Neural cell (in vitro differentiated cells): ENCODE measurements at regions not wholly inside any gene's neighbourhood (a gene's known extent, or its start where the extent isn't known, plus 50 kb on each side); places are given as distances from the start of the nearest gene placed in this dataset.

Source experiments
- EP300 ChIP-seq: fragments of 450-650 bp; conservative IDR thresholded peaks from 2 replicates; pipeline ENCODE4 v1.6.1; 2014; ENCODE audit warnings: antibody characterized with exemption, mild to moderate bottlenecking, moderate library complexity; ENCODE audit not compliant: poor library complexity, severe bottlenecking
- EZH2 ChIP-seq: fragments of 200-600, 300-800 bp; shearing (Covaris generic), sonication (generic); IDR thresholded peaks from 2 replicates; pipeline ENCODE4 v1.6.1; 2014; ENCODE audit warnings: antibody characterized with exemption, low read length, borderline replicate concordance, mild to moderate bottlenecking; ENCODE audit not compliant: insufficient read depth, poor library complexity, severe bottlenecking
- MXI1 ChIP-seq: fragments of 450-650 bp; conservative IDR thresholded peaks from 2 replicates; pipeline ENCODE4 v1.6.1; 2014; ENCODE audit warnings: antibody characterized with exemption, mild to moderate bottlenecking; ENCODE audit not compliant: poor library complexity, severe bottlenecking
- POLR2AphosphoS5 ChIP-seq: IDR thresholded peaks from 2 replicates; pipeline ENCODE4 v1.6.1; 2012
- RAD21 ChIP-seq: fragments of 450-650 bp; conservative IDR thresholded peaks from 2 replicates; pipeline ENCODE4 v1.6.1; 2014; ENCODE audit warnings: antibody characterized with exemption, mild to moderate bottlenecking, moderate library complexity
- SMC3 ChIP-seq: fragments of 450-650 bp; conservative IDR thresholded peaks from 2 replicates; pipeline ENCODE4 v1.6.1; 2014; ENCODE audit warnings: antibody characterized with exemption, mild to moderate bottlenecking, moderate library complexity; ENCODE audit not compliant: poor library complexity
- TF ChIP-seq, protein P1 (sequence below): IDR thresholded peaks from 2 replicates; pipeline ENCODE4 v1.6.1; 2012; ENCODE audit warnings: borderline replicate concordance
- TF ChIP-seq, protein P2 (sequence below): fragments of 450-650 bp; IDR thresholded peaks from 2 replicates; pipeline ENCODE4 v1.5.1; 2014; ENCODE audit warnings: antibody characterized with exemption, mild to moderate bottlenecking, moderate library complexity; ENCODE audit not compliant: poor library complexity, severe bottlenecking

DNA sequence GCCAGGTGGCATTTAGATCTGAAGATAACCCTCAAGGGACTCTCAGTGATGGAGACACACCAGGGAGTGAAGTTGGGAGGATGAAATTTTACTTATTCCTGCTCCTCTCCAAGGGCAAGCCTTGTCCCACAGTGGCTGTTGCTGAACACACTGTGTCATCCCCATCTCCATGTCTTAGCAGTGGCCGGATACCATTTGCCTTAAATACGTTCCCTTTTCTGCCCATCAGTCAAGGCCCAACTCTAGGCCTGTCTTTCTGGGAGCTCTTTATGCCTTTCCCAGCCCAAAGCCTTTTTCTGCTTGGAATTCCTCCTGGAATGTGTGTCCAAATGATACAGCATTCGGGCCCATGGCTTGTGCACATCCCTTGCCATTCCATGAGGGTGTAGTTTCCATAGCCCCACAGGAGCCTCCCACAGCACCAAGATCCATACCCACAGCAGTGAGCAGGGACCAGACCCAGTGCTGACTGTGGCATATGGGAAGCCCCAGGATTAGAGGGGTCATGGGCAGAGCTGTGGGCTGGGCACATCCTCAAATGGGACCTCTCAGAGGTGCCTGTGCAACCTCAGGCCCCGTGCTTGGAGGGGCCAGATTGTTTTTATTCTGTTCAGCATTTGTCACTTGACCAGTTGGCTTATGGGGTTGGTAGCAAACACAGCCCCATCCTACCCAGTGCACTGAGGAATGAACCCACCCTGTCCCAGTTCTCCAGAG is 63.7 kb upstream of the PRR23C start:
- TF ChIP-seq, protein P1, sequence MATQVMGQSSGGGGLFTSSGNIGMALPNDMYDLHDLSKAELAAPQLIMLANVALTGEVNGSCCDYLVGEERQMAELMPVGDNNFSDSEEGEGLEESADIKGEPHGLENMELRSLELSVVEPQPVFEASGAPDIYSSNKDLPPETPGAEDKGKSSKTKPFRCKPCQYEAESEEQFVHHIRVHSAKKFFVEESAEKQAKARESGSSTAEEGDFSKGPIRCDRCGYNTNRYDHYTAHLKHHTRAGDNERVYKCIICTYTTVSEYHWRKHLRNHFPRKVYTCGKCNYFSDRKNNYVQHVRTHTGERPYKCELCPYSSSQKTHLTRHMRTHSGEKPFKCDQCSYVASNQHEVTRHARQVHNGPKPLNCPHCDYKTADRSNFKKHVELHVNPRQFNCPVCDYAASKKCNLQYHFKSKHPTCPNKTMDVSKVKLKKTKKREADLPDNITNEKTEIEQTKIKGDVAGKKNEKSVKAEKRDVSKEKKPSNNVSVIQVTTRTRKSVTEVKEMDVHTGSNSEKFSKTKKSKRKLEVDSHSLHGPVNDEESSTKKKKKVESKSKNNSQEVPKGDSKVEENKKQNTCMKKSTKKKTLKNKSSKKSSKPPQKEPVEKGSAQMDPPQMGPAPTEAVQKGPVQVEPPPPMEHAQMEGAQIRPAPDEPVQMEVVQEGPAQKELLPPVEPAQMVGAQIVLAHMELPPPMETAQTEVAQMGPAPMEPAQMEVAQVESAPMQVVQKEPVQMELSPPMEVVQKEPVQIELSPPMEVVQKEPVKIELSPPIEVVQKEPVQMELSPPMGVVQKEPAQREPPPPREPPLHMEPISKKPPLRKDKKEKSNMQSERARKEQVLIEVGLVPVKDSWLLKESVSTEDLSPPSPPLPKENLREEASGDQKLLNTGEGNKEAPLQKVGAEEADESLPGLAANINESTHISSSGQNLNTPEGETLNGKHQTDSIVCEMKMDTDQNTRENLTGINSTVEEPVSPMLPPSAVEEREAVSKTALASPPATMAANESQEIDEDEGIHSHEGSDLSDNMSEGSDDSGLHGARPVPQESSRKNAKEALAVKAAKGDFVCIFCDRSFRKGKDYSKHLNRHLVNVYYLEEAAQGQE, result no peak
- TF ChIP-seq, protein P2, sequence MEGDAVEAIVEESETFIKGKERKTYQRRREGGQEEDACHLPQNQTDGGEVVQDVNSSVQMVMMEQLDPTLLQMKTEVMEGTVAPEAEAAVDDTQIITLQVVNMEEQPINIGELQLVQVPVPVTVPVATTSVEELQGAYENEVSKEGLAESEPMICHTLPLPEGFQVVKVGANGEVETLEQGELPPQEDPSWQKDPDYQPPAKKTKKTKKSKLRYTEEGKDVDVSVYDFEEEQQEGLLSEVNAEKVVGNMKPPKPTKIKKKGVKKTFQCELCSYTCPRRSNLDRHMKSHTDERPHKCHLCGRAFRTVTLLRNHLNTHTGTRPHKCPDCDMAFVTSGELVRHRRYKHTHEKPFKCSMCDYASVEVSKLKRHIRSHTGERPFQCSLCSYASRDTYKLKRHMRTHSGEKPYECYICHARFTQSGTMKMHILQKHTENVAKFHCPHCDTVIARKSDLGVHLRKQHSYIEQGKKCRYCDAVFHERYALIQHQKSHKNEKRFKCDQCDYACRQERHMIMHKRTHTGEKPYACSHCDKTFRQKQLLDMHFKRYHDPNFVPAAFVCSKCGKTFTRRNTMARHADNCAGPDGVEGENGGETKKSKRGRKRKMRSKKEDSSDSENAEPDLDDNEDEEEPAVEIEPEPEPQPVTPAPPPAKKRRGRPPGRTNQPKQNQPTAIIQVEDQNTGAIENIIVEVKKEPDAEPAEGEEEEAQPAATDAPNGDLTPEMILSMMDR, result no peak
- TF ChIP-seq MXI1 (no peak), EP300 (no peak), POLR2AphosphoS5 (no peak), RAD21 (no peak), SMC3 (no peak), EZH2 (no peak)
